ENCODE measurements at regions not wholly inside any gene's neighbourhood (a gene's known extent, or its start where the extent isn't known, plus 50 kb on each side); places are given as distances from the start of the nearest gene placed in this dataset.
"Not testable (repeated sequence)": the region's sequence is repeated elsewhere in the genome, so short reads cannot be mapped to it uniquely, and the experiment has no call there.

- no peak for TF ChIP-seq ZFX (IDR thresholded peaks at IDR 0.05; ENCODE audit: borderline replicate concordance)
- no peak for TF ChIP-seq CTCF (IDR thresholded peaks at IDR 0.05)
- no peak overlapping the region for H3K27ac ChIP-seq
These were observed 77.4 kb upstream of the TCF21 start for GRCh38 chr6:133811557-133811956.

DNA sequence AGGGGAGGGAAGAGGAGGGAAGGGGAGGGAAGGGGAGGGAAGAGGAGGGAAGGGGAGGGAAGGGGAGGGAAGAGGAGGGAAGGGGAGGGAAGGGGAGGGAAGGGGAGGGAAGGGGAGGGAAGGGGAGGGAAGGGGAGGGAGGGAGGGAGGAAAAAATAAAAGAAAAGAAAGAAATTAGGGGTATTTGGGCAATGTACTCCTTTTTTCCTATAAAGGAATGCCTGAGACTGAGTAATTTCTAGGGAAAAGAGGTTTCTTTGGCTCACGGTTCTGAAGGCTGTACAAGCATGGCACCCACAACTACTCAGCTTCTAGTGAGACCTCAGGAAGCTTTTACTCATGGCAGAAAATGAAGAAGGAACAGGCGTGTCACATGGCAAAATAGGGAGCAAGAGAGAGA, 76.5 kb upstream of the TCF21 start:
- not testable (repeated sequence) for H3K27ac ChIP-seq

- TF ChIP-seq CTCF (IDR thresholded peaks at IDR 0.05) (no peak), ZFX (IDR thresholded peaks at IDR 0.05; ENCODE audit: borderline replicate concordance) (no peak)
- no peak overlapping the region for H3K27ac ChIP-seq
These were observed 74.7 kb upstream of the TCF21 start for GRCh38 chr6:133814238-133814637.

DNA sequence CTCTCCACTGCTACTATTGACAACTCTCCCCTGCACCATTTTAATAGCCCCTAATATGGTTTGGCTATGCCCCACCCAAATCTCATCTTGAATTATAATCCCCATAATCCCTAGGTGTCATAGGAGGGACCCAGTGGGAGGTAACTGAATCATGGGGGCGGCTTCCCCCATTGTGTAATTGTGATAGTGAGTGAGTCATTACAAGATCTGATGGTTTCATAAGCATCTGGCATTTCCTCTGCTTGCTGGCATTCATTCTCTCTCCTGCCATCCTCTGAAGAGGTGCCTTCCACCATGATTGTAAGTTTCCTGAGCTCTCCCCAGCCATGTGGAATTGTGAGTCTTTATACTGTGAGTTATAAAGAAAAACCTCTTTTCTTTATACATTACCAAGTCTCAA, 74.1 kb upstream of the TCF21 start:
- TF ChIP-seq CTCF (IDR thresholded peaks at IDR 0.05) (no peak), ZFX (IDR thresholded peaks at IDR 0.05; ENCODE audit: borderline replicate concordance) (no peak)
- no peak overlapping the region for H3K27ac ChIP-seq

- no peak overlapping the region for H3K27ac ChIP-seq
- no peak for TF ChIP-seq CTCF (IDR thresholded peaks at IDR 0.05)
- no peak for TF ChIP-seq ZFX (IDR thresholded peaks at IDR 0.05; ENCODE audit: borderline replicate concordance)
These were observed 73.6 kb upstream of the TCF21 start for GRCh38 chr6:133815313-133815712.

DNA sequence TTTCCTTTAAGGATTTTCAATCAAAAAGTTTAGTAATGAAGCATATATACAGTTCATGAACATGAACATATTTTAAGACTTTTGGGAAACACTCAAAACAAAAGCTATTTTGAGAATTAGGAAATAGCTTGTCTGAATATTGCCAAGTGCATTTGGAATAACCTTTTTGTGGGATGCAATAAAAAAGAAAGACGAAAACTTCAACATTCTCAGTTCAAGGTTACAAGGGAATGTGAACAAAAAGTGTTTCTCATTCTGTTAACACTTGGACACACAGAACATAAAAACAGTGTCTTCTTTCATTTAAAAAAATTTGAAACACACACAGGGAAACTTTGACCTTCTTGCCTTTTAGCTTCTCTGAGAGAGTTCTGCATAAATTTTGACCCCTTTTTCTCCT, 72.7 kb upstream of the TCF21 start:
- no peak overlapping the region for H3K27ac ChIP-seq
- TF ChIP-seq CTCF (IDR thresholded peaks at IDR 0.05): no peak
- no peak for TF ChIP-seq ZFX (IDR thresholded peaks at IDR 0.05; ENCODE audit: borderline replicate concordance)

- TF ChIP-seq CTCF (IDR thresholded peaks at IDR 0.05): peak; percentile 94
- no peak for TF ChIP-seq ZFX (IDR thresholded peaks at IDR 0.05; ENCODE audit: borderline replicate concordance)
- no peak overlapping the region for H3K27ac ChIP-seq
These were observed 71.4 kb upstream of the TCF21 start for GRCh38 chr6:133817460-133818047.

DNA sequence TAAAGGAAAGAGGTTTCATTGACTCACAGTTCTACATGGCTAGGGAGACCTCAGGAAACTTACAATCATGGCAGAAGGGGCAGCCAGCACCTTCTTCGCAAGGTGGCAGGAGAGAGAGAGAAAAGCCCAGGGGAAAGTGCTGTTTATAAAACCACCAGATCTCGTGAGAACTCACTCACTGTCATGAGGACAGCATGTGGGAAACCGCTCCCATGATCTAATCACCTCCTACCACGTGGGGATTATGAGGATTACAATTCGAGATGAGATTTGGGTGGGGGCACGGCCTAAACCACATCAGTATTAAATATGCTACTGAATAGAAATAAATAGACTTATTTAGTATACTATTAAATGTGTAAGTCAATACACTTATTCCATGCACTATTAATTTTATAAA, 70.6 kb upstream of the TCF21 start:
- no peak overlapping the region for H3K27ac ChIP-seq
- no peak for TF ChIP-seq ZFX (IDR thresholded peaks at IDR 0.05; ENCODE audit: borderline replicate concordance)
- no peak for TF ChIP-seq CTCF (IDR thresholded peaks at IDR 0.05)
